CD4-positive, alpha-beta T cell treated with Interleukin-15 for 1 hour (primary cell): ENCODE measurements at regions not wholly inside any gene's neighbourhood (a gene's known extent, or its start where the extent isn't known, plus 50 kb on each side); places are given as distances from the start of the nearest gene placed in this dataset.

Experiments
- DNase-seq: peaks from one replicate; pipeline ENCODE4 v3.0.0-alpha.2; 2020

- DNase-seq = no peak
Measured at GRCh38 chr4:123288309-123289025, 108.1 kb upstream of the SPRY1 start.

- no peak for DNase-seq
Measured at GRCh38 chr4:123291329-123291728, 105.3 kb upstream of the SPRY1 start.

GRCh38 chr4:123297836-123298235 is 98.8 kb upstream of the SPRY1 start:
- DNase-seq = no peak

GRCh38 chr4:123298261-123298660 is 98.3 kb upstream of the SPRY1 start:
- no peak for DNase-seq

- no peak for DNase-seq
Measured at GRCh38 chr4:123298801-123299200, 97.8 kb upstream of the SPRY1 start.

- no peak for DNase-seq
Measured at GRCh38 chr4:123299212-123299691, 97.3 kb upstream of the SPRY1 start.

GRCh38 chr4:123300222-123301039 is 96.2 kb upstream of the SPRY1 start:
- no peak for DNase-seq

GRCh38 chr4:123301923-123302322 is 94.7 kb upstream of the SPRY1 start:
- no peak for DNase-seq

- no peak for DNase-seq
Measured at GRCh38 chr4:123304151-123304964, 92.2 kb upstream of the SPRY1 start.

GRCh38 chr4:123305736-123306135 is 90.9 kb upstream of the SPRY1 start:
- DNase-seq = no peak

- DNase-seq = no peak
Measured at GRCh38 chr4:123306769-123307168, 89.8 kb upstream of the SPRY1 start.

- DNase-seq = no peak
Measured at GRCh38 chr4:123308667-123309066, 87.9 kb upstream of the SPRY1 start.

GRCh38 chr4:123312116-123312515 is 84.5 kb upstream of the SPRY1 start:
- no peak for DNase-seq

- DNase-seq = no peak
Measured at GRCh38 chr4:123312951-123313592, 83.5 kb upstream of the SPRY1 start.

- no peak for DNase-seq
Measured at GRCh38 chr4:123315617-123316016, 81.0 kb upstream of the SPRY1 start.

- DNase-seq = no peak
Measured at GRCh38 chr4:123317211-123317610, 79.4 kb upstream of the SPRY1 start.

GRCh38 chr4:123319639-123320038 is 77.0 kb upstream of the SPRY1 start:
- no peak for DNase-seq

- no peak for DNase-seq
Measured at GRCh38 chr4:123323998-123324397, 72.6 kb upstream of the SPRY1 start.

GRCh38 chr4:123325241-123325681 is 71.3 kb upstream of the SPRY1 start:
- no peak for DNase-seq

GRCh38 chr4:123327346-123327745 is 69.2 kb upstream of the SPRY1 start:
- no peak for DNase-seq

GRCh38 chr4:123327846-123328429 is 68.7 kb upstream of the SPRY1 start:
- no peak for DNase-seq

GRCh38 chr4:123338715-123339114 is 57.9 kb upstream of the SPRY1 start:
- DNase-seq = no peak
